ENCODE measurements at regions not wholly inside any gene's neighbourhood (a gene's known extent, or its start where the extent isn't known, plus 50 kb on each side); places are given as distances from the start of the nearest gene placed in this dataset.
A peak's percentile ranks its signal among the peaks of the same experiment; 100 is the strongest.
"Not testable (repeated sequence)": the region's sequence is repeated elsewhere in the genome, so short reads cannot be mapped to it uniquely, and the experiment has no call there.

- DNase-seq = no peak
These were observed 64.0 kb downstream of the CCNG2 start for GRCh38 chr4:77220828-77221613.

GRCh38 chr4:77225022-77225421 lies 68.0 kb downstream of the CCNG2 start:
- no peak for DNase-seq

GRCh38 chr4:77226939-77227705 lies 70.1 kb downstream of the CCNG2 start:
- DNase-seq = no peak

GRCh38 chr4:77229433-77229832 lies 72.4 kb downstream of the CCNG2 start:
- no peak for DNase-seq

GRCh38 chr4:77232653-77233052 lies 75.6 kb downstream of the CCNG2 start:
- no peak for DNase-seq

DNA sequence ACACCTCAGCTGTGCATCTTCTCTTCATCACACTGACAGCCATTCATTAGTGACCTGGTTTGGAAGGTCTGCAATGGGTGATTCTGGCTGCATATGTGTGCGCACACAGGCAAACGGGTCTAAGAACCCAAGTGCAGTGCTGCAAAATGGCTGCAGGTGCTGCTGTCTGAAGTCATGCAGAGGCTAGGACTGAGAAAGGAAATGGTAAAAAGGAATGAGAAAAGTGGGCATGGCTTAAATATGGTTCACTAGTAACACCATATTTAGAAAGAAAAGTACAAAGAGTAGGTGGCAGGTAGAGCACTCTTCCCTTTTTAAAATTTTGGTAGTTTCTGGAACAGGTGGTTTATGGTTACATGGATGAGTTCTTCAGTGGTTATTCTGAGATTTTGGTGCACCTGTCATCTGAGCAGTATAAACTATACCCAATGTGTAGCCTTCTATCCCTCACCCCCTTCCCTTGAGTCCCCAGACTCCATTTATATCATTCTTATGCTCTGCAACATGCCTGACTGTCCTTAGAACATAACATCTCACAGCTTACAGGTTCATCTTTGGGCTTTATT lies 78.4 kb downstream of the CCNG2 start:
- DNase-seq = no peak

DNA sequence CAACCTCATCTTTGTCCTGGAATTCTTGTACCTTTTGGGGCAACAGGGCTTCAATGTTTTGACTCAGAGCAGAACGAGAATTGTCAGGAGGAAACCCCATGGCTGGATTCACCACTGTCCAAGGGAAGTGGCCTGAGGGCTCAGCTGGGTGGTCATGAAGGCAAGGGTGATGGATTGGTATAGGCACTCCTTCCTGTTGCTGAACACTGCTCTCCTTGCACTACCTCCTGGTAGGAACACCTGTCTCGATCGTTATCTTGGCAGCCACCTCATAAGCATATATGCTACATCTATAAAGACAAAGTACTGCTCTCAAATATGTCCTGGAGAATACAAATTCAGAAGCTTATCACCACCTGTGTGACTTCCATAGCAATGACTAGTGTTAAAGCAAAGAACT lies 79.8 kb downstream of the CCNG2 start:
- no peak for DNase-seq

DNA sequence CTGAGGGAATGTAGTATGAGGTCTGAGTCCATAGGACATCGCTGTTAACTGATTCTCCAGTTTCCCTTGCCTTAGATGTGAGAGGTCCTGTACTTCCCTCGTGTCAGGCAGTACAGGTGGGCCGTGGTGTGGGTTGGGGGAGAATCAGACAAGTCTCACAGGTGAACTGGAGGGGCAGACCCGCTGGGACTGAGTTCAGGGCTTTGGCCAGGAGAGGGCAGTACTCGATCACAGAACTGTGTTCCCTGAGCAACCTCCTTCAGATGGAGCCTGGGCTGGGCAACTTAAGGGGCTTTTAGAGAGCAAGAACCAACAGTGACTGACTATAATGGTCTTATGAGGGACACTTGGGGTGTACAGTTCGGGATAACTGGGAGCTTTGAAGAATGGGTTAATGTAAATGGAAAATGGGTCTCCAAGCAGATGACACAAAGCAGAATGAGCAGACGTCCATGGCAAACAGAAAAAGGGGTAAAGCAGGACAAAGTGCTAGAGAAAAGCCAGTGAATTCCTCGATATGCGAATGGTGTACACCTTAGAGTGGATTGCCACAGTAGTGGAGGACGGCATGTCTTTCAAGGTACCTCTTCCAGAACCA lies 83.6 kb downstream of the CCNG2 start:
- DNase-seq = peak; percentile 58 to 72

DNA sequence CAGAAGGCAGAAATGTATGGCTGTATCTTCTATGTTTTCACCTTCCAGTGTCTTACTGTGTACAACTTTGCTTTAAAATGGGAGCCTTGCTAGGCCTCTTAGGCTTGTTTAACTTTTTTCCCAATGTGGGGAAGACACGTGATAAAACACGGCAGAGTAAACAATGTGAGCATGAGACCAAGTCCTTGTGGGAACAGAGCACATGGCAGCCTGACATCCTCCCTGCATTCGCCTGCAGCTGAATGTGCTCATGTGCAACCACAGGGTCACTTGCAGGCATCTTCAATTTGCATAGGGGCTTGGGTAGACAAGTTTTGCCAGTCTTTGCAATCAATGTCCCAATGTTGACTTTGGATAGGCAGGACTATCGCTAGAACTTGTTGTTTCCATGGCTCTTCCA lies 91.8 kb downstream of the CCNG2 start:
- no peak for DNase-seq

DNA sequence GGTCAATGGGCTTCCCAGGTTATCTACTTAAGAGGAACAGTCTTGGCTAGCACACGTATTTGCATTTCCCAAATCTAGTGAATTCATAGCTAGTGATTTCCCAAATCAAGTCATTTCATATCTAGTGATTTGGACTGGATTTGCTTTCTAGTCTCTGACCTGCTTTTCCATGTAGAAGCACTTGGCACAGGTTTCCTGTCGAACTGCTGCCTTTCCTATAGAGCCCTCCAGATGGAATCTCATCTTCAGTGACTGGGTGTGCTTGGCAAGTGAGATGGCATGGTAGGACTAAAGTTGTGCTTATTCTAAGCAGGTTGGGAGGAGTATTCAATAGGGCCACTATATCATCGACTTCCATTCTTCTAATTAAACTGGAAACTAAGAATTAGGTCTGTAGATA lies 94.7 kb downstream of the CCNG2 start:
- no peak for DNase-seq

- no peak for DNase-seq
These were observed 106.2 kb downstream of the CCNG2 start for GRCh38 chr4:77263247-77263646.

DNA sequence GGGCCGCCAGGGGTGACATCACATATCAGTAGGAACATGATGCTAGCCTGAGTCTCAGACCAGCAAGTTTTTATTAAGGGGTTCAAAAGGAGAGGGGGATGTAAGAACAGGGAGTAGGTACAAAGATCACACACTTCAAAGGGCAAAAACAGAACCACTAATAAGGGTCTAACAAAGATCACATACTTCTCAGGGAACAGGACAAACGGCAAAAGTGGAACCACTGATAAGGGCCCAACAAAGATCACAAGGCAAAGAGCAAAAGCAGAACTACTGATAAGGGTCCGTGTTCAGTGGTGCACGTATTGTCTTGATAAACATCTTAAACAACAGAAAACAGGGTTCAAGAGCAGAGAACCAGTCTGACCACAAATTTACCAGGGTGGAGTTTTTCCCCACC lies 107.0 kb downstream of the CCNG2 start:
- DNase-seq = not testable (repeated sequence)

GRCh38 chr4:77264826-77265225 lies 107.8 kb downstream of the CCNG2 start:
- no peak for DNase-seq

DNA sequence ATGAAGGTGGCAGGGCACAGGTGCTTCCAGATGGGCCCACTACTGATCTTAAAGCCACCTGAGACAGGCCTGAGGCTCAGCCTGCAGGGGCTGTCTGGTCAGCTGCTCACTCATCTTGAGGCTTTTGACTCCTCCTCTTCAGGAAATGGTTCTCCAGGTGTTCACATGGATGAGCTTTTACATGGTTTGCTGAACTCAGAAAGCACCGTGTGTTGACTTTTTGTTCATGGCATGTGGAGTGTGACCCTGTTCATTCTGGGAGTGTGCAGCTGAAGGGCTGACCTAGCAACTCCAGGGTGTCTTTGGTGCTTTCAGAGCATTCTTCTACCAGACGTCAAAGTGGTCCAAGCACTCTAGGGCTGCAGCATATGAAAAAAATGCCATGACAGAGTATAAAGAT lies 111.1 kb downstream of the CCNG2 start:
- no peak for DNase-seq

DNA sequence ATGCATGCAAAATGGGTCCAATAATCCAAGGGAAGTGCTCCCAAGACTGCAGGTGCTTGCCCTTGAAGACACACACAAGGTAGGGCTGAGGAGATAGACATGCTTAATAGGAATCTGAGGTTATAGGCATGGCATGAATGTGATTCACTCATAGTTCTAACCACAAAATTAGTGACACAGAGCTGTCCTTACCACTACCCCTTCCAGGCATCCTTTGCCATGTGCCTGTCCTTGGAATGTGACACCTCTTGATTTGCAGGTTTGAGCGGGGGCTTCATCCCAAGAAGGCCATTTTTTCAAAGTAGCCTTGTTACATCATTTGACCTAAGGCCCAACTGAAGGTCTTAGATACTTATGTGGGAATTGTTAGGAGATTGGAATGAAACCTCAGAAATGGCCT lies 112.5 kb downstream of the CCNG2 start:
- DNase-seq = no peak

DNA sequence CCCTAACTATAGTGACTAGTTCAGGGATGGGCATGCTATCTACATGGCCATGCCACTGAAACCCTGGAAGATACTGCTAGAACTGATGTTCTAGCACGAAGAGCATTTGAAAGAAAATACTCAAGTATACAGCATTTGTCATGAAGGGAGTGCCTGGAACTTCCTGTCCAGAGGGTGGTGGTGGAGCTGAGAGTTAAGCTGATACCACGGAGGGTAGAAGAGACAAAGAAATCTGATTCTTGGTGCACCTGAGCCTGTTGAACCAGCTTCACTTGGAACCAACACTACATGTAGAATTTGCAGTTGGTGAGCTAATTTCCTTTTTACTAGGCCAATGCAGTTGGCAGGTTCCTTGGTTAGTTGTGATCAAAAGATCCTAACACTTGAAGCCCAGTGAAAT lies 116.4 kb downstream of the CCNG2 start:
- DNase-seq = no peak

DNA sequence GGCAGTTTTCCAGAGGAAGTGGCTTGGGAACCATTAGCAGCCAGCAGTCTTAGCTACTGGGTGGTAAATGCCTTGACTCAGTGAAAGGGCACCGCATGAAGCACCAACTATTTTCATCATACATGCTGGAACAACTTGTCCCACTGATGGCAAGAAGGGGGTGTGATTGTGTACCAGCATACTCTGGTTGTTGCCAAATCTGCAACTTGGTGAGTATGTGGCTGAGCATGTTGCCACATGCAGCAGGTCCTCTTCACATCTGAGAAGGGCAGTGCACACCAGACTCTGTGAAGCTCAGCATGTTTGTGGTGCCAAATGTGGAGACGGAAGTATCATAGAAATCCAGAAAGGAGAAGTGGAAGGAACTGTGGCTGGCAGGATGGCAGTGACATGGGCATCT lies 122.1 kb downstream of the CCNG2 start:
- not testable (repeated sequence) for DNase-seq

DNA sequence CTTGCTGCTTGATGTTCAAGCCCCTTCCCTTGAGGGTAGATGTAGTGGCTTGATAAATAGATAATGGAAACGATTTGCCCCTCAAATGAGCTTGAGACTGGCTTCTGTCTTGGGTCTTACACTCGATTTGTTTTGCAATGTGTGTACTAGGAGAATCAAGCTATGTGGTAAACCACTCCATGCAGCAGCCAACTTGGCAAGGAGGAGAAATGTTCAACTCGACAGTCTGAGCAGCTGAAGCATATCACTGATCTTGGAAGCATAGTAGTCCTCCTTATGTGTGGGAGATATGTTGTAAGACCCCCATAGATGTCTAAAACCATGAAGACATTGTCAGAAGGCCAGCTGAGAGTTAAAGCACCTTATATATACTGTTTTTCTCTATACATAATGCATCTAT lies 125.3 kb downstream of the CCNG2 start:
- no peak for DNase-seq

- no peak for DNase-seq
These were observed 127.0 kb downstream of the CCNG2 start for GRCh38 chr4:77284036-77284435.

DNA sequence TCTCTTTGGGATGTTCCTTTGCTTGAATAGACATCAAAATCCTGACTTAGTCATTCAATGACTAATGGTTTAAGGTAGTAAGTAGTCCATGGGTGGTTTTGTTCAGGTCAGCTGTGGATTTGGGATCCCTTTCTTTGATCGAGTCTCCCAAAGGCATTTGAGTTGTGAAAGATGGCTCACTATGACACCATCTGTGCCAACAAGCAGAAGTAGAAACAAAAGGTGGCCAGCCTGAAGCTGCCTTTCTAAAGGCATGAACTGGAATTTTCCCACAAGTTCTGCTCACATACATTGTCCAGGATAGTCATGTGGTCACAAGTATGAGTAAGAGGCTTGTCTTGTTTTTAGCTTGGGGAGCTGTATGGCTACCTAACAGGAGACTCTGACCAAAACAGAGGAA lies 129.9 kb downstream of the CCNG2 start:
- DNase-seq = no peak

DNA sequence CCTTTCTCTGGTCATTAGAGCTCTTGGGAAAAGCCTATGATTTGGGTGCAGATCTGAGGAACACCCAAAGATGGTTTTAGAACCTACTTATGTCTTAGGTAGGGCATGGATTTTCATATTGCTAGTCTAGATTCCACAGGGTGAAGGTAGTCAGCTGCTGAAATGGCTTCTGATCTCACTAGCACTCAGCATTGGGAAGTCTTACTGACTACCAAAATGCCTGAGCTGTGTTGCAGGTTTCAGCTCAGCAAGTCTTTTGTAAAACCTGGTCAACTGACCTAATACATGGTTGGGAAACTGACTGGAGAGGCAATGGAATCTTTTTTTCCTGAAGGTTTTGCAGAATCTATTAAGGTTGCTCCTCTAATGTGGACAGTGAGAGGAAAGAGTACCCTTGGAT lies 136.4 kb downstream of the CCNG2 start:
- no peak for DNase-seq

DNA sequence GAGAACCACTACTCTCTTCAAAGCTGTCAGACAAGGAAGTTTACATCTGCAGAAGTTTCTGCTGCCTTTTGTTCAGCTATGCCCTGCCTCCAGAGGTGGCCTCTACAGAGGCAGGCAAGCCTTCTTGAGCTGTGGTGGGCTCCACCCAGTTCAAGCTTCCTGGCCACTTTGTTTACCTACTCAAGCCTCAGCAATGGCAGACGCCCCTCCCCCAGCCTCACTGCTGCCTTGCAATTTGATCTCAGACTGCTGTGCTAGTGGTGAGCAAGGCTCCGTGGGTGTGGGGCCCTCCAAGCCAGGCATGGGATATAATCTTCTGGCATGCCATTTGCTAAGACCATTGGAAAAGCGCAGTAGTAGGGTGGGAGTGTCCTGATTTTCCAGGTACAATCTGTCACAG lies 144.0 kb downstream of the CCNG2 start:
- DNase-seq = not testable (repeated sequence)

- DNase-seq = no peak
These were observed 148.8 kb downstream of the CCNG2 start for GRCh38 chr4:77305766-77306165.

DNA sequence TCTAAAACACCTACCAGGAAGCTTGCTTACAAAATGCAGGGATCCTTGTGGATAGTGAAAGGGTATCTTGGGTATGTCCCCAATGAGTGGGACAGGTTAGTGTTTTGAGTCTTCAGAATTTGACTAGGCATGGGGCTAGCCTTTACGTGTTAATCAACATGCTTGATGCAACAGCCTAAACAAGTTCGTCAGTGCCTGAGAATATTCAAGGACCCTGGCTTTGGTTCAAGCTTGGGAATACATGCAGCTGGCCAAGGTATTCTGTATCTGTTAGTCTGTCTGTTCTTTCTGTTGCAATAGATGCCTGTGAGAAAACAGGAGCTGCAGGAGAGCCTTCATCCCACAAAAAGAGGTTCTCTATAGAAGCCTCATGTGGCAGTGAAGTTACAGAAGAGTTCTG lies 149.5 kb downstream of the CCNG2 start:
- DNase-seq = no peak
